Activated CD8-positive, alpha-beta T cell treated with anti-CD3 and anti-CD28 coated beads for 36 hours (primary cell): ENCODE measurements at regions not wholly inside any gene's neighbourhood (a gene's known extent, or its start where the extent isn't known, plus 50 kb on each side); places are given as distances from the start of the nearest gene placed in this dataset.

Experiments
- ATAC-seq: fragments of 200-7000 bp; cut with Tn5 transposase; one replicate; pipeline ENCODE4 v1.10.0; 2021; ENCODE audit warnings: mild to moderate bottlenecking, moderate library complexity
- CTCF ChIA-PET: fragments of 350-600 bp; sonication (Branson Sonifier 250); formaldehyde crosslinking; loops from one replicate; lab custom pipeline; 2021; ENCODE audit warnings: antibody characterized with exemption; lab: Charles Lee
- POLR2A ChIA-PET: fragments of 350-600 bp; sonication (Branson Sonifier 250); formaldehyde crosslinking; loops from one replicate; lab custom pipeline; 2021; ENCODE audit warnings: antibody characterized with exemption; lab: Charles Lee
- DNase-seq: peaks from one replicate; pipeline ENCODE4 v3.0.0-alpha.2; 2020
- H3K27ac Mint-ChIP-seq: one replicate; pipeline ENCODE4 v1.8.0; 2021; ENCODE audit warnings: mild to moderate bottlenecking, mixed read lengths
- H3K27me3 Mint-ChIP-seq: one replicate; pipeline ENCODE4 v1.8.0; 2021; ENCODE audit warnings: mixed read lengths
- H3K36me3 Mint-ChIP-seq: one replicate; pipeline ENCODE4 v1.8.0; 2021; ENCODE audit warnings: low read depth, mixed read lengths
- H3K4me1 Mint-ChIP-seq: one replicate; pipeline ENCODE4 v1.8.0; 2021; ENCODE audit warnings: low read depth, mixed read lengths
- H3K4me3 Mint-ChIP-seq: one replicate; pipeline ENCODE4 v1.8.0; 2021; ENCODE audit warnings: mild to moderate bottlenecking, moderate library complexity, mixed read lengths
- H3K9me3 Mint-ChIP-seq: one replicate; pipeline ENCODE4 v1.8.0; 2021; ENCODE audit warnings: mixed read lengths
- intact Hi-C: fragments of 100-400 bp; cut with micrococcal nuclease; formaldehyde crosslinking; loops from one replicate; pipeline ENCODE4 v1.10.0; 2022
- TF ChIP-seq, protein P1 (sequence below): fragments of 200-600 bp; IDR thresholded peaks from one replicate; pipeline ENCODE4 v1.8.0; 2022; ENCODE audit warnings: antibody characterized with exemption, mild to moderate bottlenecking

DNA sequence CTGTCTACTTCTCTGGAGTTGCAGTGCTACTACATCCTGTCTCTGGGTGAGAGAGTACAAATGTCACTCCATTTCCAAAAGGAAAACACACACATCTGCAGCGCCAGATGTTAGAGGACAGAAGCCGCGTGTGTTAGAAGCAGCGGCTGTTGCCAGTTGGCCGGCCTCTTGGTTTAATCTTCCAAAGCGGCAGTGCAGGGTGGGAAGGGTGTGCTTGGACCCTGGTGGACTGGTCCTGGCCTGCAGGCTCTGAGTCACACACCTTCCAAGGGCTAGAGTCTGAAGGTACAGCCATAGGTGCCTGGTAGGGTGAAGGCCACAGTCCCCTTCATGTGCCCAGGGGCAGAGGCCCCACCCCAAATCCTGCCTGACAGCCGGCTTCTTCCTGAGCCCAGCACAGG, 99.8 kb downstream of the CTTN start:
- Mint-ChIP-seq H3K9me3 (no peaks in the 10 kb centered on the region), H3K36me3 (no peaks in the 10 kb centered on the region), H3K4me3 (no peak overlapping the region), H3K27me3 (no peaks in the 10 kb centered on the region), H3K27ac (no peak overlapping the region), H3K4me1 (no peaks in the 10 kb centered on the region)
- intact Hi-C loops: no loop called here
- ChIA-PET CTCF (no interaction called here), POLR2A (no interaction called here)
- TF ChIP-seq, protein P1, sequence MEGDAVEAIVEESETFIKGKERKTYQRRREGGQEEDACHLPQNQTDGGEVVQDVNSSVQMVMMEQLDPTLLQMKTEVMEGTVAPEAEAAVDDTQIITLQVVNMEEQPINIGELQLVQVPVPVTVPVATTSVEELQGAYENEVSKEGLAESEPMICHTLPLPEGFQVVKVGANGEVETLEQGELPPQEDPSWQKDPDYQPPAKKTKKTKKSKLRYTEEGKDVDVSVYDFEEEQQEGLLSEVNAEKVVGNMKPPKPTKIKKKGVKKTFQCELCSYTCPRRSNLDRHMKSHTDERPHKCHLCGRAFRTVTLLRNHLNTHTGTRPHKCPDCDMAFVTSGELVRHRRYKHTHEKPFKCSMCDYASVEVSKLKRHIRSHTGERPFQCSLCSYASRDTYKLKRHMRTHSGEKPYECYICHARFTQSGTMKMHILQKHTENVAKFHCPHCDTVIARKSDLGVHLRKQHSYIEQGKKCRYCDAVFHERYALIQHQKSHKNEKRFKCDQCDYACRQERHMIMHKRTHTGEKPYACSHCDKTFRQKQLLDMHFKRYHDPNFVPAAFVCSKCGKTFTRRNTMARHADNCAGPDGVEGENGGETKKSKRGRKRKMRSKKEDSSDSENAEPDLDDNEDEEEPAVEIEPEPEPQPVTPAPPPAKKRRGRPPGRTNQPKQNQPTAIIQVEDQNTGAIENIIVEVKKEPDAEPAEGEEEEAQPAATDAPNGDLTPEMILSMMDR: no peak
- no peak for DNase-seq
- no peak for ATAC-seq

DNA sequence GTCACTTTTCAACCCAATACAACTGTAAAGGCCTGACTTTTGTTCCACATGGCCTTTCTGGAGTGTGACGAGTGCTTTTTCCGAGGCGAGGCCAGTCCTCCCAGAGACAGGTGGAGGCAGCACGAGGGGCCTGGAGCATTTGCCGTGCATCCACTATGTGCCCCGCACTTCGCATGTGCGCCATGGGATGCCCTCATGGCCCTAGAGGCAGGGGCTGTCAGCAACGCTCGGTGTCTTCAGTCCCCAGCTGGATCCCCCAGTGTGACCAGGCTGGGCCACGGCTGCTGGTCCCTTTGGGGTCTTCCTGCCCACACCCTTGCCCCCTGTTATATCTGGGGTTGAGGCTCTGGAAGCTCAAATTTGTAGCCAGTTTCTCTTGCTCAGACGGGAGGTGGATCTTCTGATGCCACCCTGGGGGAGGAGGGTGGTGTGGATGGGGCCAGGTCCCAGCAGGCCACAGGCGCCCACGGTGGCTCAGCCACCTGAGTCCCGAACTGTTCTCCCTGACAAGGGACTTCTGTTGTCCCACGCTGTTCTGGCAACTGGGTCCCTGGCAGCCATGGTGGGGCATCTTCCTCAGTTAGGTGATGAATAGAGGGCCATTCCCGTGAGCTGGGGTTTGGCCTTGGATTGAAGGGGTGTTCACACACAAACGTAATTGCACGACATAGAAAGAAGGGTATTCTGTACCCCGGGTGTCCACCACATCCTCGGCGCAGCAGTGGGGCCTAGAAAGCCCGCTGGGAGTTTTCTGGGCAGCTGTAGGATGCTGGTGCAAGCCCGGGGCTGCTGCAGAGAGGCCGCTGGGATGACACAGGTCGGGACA, 100.9 kb downstream of the CTTN start:
- no peak for ATAC-seq
- Mint-ChIP-seq H3K27ac (no peak overlapping the region), H3K9me3 (no peaks in the 10 kb centered on the region), H3K27me3 (no peaks in the 10 kb centered on the region), H3K36me3 (no peaks in the 10 kb centered on the region), H3K4me3 (no peak overlapping the region), H3K4me1 (no peaks in the 10 kb centered on the region)
- ChIA-PET POLR2A (no interaction called here), CTCF (no interaction called here)
- TF ChIP-seq, protein P1: no peak
- intact Hi-C loops: no loop called here
- DNase-seq: no peak

DNA sequence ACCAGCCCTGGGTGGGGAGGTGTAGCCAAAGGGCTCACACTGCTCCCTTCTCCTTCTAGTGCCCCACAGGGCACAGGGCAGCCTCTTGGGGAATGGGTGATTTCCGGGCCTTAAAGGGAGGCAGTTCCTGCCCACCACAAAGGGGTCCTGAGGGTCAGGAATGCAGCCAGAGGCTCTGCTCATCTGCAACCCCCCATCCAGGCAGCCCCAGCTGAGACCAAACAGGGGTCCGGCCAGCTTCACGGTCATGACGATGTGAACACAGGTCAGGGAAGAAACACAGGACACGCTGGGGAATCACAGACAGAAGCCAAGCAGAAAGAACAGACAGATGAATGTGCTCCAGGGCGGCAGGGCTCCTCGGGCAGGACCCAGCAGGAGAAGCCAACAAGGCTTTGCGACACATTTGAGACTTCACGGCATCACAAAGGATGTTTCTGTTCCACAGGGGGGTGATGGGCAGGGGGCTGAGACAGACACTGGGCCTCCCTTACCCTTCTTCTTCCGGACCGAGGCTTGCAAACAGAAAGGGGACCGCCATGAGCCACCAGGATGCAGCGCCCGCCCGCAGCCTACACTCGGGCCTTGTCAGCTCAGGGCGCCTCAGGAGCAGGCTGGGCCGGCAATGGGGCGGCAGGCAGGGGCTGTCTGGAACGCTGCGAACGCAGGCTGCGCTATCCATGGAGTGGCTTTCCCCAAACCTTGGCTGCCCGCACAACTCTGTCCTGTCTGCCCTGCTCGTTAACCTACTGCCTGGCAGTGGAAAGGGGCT, 101.9 kb downstream of the CTTN start:
- no peaks in the 10 kb centered on the region for H3K36me3 Mint-ChIP-seq
- intact Hi-C loops: no loop called here
- no peak for ATAC-seq

DNA sequence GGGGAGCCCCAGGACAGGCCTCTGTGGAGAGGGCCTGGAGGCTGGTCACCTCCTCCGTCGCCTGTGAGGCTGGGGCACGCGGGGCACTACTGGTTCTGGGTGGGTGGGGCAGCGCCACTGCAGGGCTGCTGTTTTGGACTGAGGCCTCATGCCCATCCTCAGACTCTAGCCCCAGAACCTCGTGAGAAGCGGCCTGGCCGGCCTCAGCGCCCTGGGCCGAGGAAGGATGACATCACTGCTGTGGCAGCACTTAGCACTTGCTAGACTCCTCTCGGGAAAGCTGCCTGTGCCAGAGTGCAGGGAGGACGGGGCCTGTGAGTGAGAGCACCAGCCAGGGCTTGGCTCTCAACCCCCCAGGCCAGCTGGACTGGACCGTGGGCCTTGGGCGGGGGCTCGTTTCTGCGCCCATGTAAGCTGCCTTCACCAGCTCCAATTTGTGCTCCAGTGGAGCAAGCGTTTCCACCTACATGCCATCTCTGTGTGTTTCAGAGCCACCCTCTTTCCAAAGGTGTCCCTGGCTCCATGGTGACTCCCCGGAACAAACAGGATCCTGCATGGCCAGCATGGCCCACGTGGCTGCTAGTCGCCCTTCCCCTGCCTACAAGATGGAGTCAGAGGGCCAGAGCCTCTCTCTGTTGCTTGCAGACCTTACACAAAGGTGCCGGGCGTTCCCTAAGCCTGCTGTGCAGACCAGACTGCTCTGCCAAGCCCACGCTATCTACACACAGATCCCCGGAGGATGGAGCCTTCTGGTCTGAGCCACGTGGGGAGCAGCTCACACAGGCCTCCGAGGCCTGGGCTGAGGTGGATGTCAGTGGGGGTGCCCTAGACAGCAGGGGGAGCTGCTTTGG, 102.9 kb downstream of the CTTN start:
- no peak for DNase-seq
- CTCF ChIA-PET: no interaction called here
- no peak for ATAC-seq
- Mint-ChIP-seq H3K9me3 (no peaks in the 10 kb centered on the region), H3K27ac (no peak overlapping the region), H3K36me3 (no peaks in the 10 kb centered on the region), H3K27me3 (no peaks in the 10 kb centered on the region), H3K4me1 (no peaks in the 10 kb centered on the region), H3K4me3 (no peak overlapping the region)
- POLR2A ChIA-PET: no interaction called here
- TF ChIP-seq, protein P1: no peak
- intact Hi-C loops: no loop called here

More for the DNA sequence above, 101.9 kb downstream of the CTTN start:
- POLR2A ChIA-PET: no interaction called here
- Mint-ChIP-seq H3K27me3 (no peaks in the 10 kb centered on the region), H3K4me3 (no peak overlapping the region), H3K4me1 (no peaks in the 10 kb centered on the region), H3K9me3 (no peaks in the 10 kb centered on the region), H3K27ac (no peak overlapping the region)
- TF ChIP-seq, protein P1: no peak
- no peak for DNase-seq
- CTCF ChIA-PET: no interaction called here
